ENCODE measurements at regions not wholly inside any gene's neighbourhood (a gene's known extent, or its start where the extent isn't known, plus 50 kb on each side); places are given as distances from the start of the nearest gene placed in this dataset.
A peak's percentile ranks its signal among the peaks of the same experiment; 100 is the strongest.

- H3K27ac Mint-ChIP-seq, result no peak overlapping the region
- H3K4me1 Mint-ChIP-seq (ENCODE audit: low read depth), result peaks cover 26% of the 10 kb centered on the region
- peaks cover 4% of the 10 kb centered on the region for H3K36me3 Mint-ChIP-seq (ENCODE audit: insufficient read depth)
Measured at GRCh38 chr6:14900919-14901318, 344.9 kb upstream of the JARID2 start.

DNA sequence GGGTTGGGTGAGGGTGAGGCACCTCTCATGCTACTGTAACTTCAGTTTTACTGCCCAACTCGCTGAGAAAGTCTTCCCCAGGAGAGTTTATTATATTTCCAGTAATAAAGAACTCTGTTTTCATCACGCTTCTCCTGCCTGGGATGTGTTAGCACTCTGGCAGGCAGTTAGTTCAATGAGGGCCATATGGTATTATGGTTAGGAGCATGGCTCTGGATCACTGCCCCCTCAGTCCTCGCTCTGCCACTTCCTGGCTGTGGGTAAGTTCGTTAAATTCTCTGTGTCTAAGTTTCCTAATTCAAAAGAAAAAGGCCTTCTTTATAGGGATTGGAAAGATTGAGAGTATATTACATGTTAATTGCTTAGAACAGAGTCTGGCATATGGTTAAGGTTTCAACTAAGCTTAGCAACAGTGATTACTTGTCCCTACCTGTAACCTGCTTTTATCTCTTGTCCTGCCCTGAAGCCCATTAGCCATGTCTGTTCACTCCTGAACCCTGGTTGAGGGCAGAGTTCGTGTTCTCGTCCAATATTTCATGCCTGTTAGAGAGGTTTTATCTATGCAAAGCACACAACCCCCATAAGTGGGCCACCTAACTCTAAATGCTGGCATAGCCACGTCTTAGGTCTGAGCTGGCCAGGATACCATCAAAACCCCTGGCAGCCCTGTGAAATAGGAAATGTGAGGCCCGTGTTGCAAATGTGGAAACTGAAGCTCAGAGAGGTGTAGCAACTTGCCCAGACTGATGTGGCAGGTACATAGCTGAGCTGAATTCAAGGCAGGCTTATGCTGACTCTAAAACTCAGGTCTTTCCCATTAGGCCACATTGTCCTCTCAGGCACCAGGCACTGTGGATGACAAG is 342.5 kb upstream of the JARID2 start:
- TF ChIP-seq CTCF (IDR thresholded peaks at IDR 0.05; ENCODE audit: unreplicated experiment), result no peak
- Mint-ChIP-seq H3K36me3 (ENCODE audit: insufficient read depth) (peaks cover 4% of the 10 kb centered on the region), H3K4me1 (ENCODE audit: low read depth) (peaks cover 22% of the 10 kb centered on the region), H3K27ac (peak overlapping the region; percentile 75), H3K4me3 (ENCODE audit: low read depth) (no peak overlapping the region), H3K27me3 (no peaks in the 10 kb centered on the region), H3K9me3 (ENCODE audit: low read depth) (peaks cover 5% of the 10 kb centered on the region)
- no peak for DNase-seq (ENCODE audit: low spot score, unreplicated experiment)

More at GRCh38 chr6:14900919-14901318, 344.9 kb upstream of the JARID2 start:
- Mint-ChIP-seq H3K4me3 (ENCODE audit: low read depth) (no peak overlapping the region), H3K9me3 (ENCODE audit: low read depth) (peaks cover 5% of the 10 kb centered on the region), H3K27me3 (no peaks in the 10 kb centered on the region)
- no peak for TF ChIP-seq CTCF (IDR thresholded peaks at IDR 0.05; ENCODE audit: unreplicated experiment)
- DNase-seq (ENCODE audit: low spot score, unreplicated experiment), result no peak

DNA sequence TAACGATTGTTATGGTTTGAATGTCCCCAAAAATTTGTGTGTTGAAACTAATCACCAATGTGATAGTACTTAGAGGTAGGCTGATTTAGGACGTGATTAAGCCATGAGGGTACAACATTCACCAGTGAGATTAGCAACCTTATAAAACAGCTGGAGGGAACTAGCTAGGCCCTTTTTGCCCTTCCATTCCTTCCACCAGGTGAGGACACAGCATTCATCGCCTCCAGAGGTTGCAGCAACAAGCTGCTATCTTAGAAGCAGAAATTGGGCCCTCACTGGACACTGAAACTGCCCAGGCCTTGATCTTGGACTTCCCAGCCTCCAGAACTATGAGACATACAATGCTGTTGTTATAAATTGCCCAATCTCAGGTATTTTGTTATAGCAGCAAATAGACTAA is 340.7 kb upstream of the JARID2 start:
- no peak overlapping the region for H3K4me3 Mint-ChIP-seq (ENCODE audit: low read depth)

GRCh38 chr6:14906621-14907020 is 339.2 kb upstream of the JARID2 start:
- H3K4me3 Mint-ChIP-seq (ENCODE audit: low read depth), result no peak overlapping the region
- no peak overlapping the region for H3K27ac Mint-ChIP-seq
- no peaks in the 10 kb centered on the region for H3K9me3 Mint-ChIP-seq (ENCODE audit: low read depth)
- DNase-seq (ENCODE audit: low spot score, unreplicated experiment), result no peak
- TF ChIP-seq CTCF (IDR thresholded peaks at IDR 0.05; ENCODE audit: unreplicated experiment), result no peak
- peaks cover 28% of the 10 kb centered on the region for H3K4me1 Mint-ChIP-seq (ENCODE audit: low read depth)
- H3K27me3 Mint-ChIP-seq, result peaks cover 4% of the 10 kb centered on the region
- H3K36me3 Mint-ChIP-seq (ENCODE audit: insufficient read depth), result no peaks in the 10 kb centered on the region

More for the DNA sequence above, 340.7 kb upstream of the JARID2 start:
- Mint-ChIP-seq H3K27me3 (no peaks in the 10 kb centered on the region), H3K27ac (no peak overlapping the region), H3K36me3 (ENCODE audit: insufficient read depth) (no peaks in the 10 kb centered on the region), H3K9me3 (ENCODE audit: low read depth) (no peaks in the 10 kb centered on the region), H3K4me1 (ENCODE audit: low read depth) (peaks cover 22% of the 10 kb centered on the region)
- no peak for DNase-seq (ENCODE audit: low spot score, unreplicated experiment)
- no peak for TF ChIP-seq CTCF (IDR thresholded peaks at IDR 0.05; ENCODE audit: unreplicated experiment)

DNA sequence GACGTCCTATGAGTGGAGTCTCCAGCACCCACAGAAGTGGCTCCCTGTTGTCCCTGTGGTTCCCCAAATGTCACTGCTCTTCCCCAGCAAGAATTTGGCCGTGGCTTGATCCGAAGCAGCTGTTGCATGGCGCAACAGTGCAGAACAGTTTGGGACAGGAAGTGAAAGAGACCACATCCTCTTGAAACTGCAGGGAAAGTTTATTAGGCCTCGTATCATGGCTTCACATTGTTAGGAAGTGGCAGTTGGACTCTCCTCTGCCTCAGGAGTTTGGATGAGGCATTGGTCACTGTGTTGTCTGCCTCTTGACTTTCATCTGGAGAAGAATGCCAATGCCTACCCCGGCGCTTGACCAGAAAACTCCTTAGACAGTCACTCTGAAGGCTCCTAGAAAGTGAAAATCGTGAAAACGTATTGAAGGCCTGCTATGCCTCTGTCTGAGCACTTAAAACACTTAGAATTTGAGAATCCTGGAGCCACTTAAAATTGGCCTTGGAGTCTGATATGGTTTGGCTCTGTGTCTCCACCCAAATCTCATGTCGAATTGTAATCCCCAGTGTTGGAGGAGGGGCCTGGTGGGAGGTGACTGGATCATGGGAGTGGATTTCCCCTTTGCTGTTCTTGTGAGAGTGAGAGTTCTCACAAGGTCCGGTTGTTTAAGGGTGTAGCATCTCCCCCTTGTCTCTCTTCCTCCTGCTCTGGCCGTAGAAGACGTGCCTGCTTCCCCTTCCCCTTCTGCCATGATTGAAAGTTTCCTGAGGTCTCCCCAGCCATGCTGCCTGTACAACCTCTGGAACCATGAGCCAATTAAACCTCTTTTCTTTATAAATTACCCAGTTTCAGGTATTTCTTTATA is 334.9 kb upstream of the JARID2 start:
- Mint-ChIP-seq H3K36me3 (ENCODE audit: insufficient read depth) (no peaks in the 10 kb centered on the region), H3K9me3 (ENCODE audit: low read depth) (no peaks in the 10 kb centered on the region), H3K4me3 (ENCODE audit: low read depth) (no peak overlapping the region), H3K27ac (peak overlapping the region; percentile 39), H3K27me3 (peaks cover 4% of the 10 kb centered on the region), H3K4me1 (ENCODE audit: low read depth) (peaks cover 16% of the 10 kb centered on the region)
- TF ChIP-seq CTCF (IDR thresholded peaks at IDR 0.05; ENCODE audit: unreplicated experiment), result no peak
- DNase-seq (ENCODE audit: low spot score, unreplicated experiment), result no peak

Data from progenitor cell of endocrine pancreas (in vitro differentiated cells).